GM03348 (cell line): ENCODE measurements at regions not wholly inside any gene's neighbourhood (a gene's known extent, or its start where the extent isn't known, plus 50 kb on each side); places are given as distances from the start of the nearest gene placed in this dataset.
"Not testable (repeated sequence)": the region's sequence is repeated elsewhere in the genome, so short reads cannot be mapped to it uniquely, and the experiment has no call there.

ENCODE experiments used
- DNase-seq: peaks from one replicate; pipeline ENCODE4 v3.0.0; 2012; ENCODE audit warnings: low spot score

GRCh38 chr2:16189029-16189835 is 248.9 kb downstream of the MYCN start:
- no peak for DNase-seq

GRCh38 chr2:16188261-16188890 is 248.0 kb downstream of the MYCN start:
- DNase-seq = no peak

GRCh38 chr2:16187482-16187817 is 247.1 kb downstream of the MYCN start:
- DNase-seq = no peak

DNA sequence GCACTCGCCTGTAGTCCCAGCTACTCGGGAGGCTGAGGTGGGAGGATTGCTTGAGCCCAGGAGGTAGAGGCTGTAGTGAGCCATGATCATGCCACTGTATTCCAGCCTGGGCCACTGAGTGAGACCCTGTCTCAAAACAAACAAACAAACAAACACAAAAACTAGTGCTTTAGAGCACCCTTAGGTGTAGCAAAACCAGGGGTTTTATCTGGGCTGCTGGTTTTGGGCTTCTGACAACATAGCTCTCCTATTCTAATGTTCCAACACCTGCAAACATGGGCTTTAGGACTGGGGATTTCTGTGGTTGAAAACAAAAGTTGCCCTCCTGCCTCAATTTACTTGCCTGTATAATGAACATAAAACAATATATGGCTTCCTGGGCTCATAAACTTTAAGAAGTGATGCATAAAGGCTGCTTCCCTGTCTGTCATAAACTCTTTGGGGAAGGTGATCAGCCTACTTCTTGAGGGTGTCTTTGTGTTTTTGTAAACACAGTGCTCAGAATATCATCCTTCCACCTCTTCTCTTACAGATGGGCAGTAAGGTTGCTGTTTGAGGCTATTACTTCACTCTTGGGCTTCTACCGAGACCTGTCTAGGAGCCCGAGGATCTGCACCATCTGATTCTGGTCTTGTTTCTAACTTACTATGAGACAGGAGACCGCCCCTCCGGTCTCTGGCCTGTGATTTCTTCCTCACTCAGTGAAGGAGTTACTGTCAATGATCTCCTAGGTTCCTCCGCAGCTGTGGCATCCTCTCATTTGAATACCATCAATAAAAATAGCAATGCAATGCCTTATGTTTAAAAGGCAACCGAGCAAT is 246.5 kb downstream of the MYCN start:
- DNase-seq = no peak

GRCh38 chr2:16185801-16186272 is 245.5 kb downstream of the MYCN start:
- no peak for DNase-seq

GRCh38 chr2:16184945-16185660 is 244.8 kb downstream of the MYCN start:
- no peak for DNase-seq

DNA sequence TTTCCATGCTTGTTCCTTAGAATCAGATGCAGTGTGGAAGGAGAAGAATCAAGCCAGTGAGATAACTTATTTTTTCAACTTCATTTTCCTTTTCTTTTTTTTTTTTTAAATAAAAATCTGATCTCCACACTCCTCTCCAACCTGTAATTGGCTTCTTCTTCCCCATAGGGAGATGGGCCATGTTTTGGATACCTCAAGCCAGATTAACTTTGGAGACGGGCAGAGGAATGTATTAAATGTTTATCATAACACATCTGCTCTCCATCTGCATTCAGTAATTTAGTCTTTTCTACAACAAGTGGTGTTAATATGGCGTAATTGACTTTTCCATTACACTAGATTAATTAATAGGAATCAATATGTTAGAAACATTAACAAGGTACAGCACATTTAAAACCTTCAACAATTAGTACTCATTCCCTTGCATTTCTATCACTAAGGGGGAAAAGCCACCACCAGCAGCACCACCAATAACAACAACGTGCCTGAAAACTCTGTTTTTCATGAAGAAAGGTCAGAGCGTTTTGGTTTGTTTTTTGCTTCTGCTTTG is 244.1 kb downstream of the MYCN start:
- DNase-seq = no peak

DNA sequence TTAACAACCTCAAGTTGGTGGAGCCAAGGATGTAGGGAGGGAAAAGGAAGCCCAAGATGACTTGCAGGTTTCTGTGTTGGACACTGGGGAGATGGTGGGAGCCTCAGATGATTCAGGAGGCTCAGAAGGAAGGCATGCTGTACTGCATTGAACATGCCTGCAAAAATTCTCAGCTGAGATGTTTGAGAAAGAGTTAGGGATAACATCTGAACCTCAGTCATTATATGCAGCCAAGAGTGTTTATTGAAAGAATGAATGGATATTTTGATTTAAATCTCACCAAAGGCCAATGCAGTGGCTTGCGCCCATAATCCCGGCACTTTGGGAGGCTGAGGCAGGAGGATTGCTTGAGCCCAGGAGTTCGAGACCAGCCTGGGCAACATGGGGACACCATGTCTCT is 243.0 kb downstream of the MYCN start:
- DNase-seq = no peak

DNA sequence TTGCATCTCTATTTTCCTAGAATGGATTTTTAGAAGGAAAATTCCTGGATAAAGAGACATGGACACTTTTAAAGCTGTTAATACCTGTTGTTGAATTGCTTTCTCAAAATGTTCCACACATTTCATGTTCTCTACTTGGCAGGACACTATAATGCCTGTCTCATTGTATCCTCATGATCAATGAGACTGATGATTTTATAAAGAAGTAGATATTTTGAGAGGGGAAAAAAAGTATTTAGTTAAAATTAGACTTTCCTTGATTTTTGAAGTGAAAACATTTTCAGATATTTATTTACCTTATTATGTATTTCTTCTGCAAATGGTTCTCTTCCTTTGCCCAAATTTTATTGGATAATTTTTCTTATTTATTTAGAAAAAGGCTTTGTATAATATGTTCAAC is 242.5 kb downstream of the MYCN start:
- no peak for DNase-seq

GRCh38 chr2:16182311-16182815 is 242.0 kb downstream of the MYCN start:
- not testable (repeated sequence) for DNase-seq

DNA sequence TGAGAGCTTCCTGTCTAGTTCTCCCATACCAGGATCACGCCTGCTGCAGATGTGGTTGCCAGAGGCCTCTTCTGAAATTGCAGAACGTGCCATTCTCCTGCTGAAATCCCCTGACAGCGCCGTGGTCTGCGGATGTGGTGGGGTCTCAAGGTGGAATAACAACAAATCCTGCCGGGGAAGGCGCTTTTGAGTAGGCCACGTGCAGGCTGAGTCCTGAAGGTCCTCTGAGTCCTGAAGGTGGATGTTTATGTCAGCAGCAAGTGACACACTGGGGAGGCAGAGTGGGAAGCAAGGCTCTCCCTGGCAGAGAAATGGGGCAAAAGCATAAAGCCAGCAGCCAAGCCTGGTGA is 241.4 kb downstream of the MYCN start:
- DNase-seq = no peak

GRCh38 chr2:16181062-16181740 is 240.9 kb downstream of the MYCN start:
- DNase-seq = no peak

DNA sequence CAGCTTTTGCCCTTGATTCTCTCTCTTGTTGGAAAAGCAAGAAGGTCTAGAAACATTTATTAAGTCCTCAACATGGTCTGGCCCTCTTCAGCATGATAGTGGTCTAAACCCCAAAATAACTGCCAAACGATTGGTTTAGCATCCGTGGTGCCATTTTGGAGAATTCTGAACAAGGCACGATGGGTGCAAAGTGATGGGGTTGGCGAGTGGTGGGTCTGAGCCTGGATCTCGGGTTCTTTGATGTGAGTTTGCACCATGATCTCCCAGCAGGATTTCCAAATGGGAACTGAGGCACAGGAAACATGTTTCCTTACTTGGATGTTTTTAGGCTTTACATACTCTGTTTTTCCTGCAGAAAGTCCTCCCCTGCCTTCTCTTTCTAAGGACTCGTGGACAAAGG is 240.3 kb downstream of the MYCN start:
- DNase-seq = no peak

GRCh38 chr2:16179701-16180416 is 239.5 kb downstream of the MYCN start:
- no peak for DNase-seq

- DNase-seq = no peak
Measured at GRCh38 chr2:16178551-16179130, 238.3 kb downstream of the MYCN start.

GRCh38 chr2:16177671-16178180 is 237.4 kb downstream of the MYCN start:
- DNase-seq = no peak

DNA sequence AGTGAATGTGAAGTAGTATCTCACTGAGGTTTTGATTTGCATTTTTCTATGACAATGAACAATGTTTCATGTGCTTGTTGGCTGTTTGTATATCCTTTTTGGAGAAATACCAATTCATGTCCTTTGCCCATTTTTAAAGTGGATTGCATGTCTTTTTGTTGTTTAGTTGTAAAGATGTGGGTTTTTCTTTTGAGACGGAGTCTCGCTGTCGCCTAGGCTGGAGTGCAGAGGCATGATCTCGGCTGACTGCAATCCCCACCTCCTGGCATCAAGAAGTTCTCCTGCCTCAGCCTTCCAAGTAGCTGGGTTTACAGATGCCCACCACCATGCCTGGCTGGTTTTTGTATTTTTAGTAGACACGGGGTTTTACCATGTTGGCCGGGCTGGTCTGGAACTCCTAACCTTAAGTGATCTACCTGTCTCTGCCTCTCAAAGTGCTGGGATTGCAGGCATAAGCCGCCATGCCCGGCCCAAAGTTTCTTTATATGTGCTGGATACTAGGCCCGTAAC is 236.7 kb downstream of the MYCN start:
- no peak for DNase-seq

GRCh38 chr2:16175247-16175825 is 235.0 kb downstream of the MYCN start:
- no peak for DNase-seq

GRCh38 chr2:16174693-16175045 is 234.3 kb downstream of the MYCN start:
- no peak for DNase-seq
